Adrenal gland (tissue), 5 donors: ENCODE measurements at regions not wholly inside any gene's neighbourhood (a gene's known extent, or its start where the extent isn't known, plus 50 kb on each side); places are given as distances from the start of the nearest gene placed in this dataset.

Source experiments
- POLR2A ChIP-seq, 2 donors: fragments of 450-650 bp; IDR thresholded peaks; one replicate each; pipeline ENCODE4 v1.6.1; 2017; ENCODE audit warnings: antibody characterized with exemption in 2 of 2, mild to moderate bottlenecking in 2 of 2, moderate library complexity in 1 of 2
- TF ChIP-seq, protein P1 (sequence below), 6 experiments: fragments of 450-650 bp in 4 of 6; fragments of 200-600 bp in 2 of 6; sonication (generic) in 1 of 6; IDR thresholded peaks; 1 replicate in 5 of 6; 2 replicates in 1 of 6; pipeline versions ENCODE4 v1.5.1 to v1.8.0; 2016 to 2021; ENCODE audit warnings: antibody characterized with exemption in 6 of 6, mild to moderate bottlenecking in 2 of 6, moderate library complexity in 1 of 6
- donor health status: DM: no; HTN: no; CAD: no.

- no peak for TF ChIP-seq POLR2A (IDR thresholded peaks at IDR 0.05)
- TF ChIP-seq, protein P1, sequence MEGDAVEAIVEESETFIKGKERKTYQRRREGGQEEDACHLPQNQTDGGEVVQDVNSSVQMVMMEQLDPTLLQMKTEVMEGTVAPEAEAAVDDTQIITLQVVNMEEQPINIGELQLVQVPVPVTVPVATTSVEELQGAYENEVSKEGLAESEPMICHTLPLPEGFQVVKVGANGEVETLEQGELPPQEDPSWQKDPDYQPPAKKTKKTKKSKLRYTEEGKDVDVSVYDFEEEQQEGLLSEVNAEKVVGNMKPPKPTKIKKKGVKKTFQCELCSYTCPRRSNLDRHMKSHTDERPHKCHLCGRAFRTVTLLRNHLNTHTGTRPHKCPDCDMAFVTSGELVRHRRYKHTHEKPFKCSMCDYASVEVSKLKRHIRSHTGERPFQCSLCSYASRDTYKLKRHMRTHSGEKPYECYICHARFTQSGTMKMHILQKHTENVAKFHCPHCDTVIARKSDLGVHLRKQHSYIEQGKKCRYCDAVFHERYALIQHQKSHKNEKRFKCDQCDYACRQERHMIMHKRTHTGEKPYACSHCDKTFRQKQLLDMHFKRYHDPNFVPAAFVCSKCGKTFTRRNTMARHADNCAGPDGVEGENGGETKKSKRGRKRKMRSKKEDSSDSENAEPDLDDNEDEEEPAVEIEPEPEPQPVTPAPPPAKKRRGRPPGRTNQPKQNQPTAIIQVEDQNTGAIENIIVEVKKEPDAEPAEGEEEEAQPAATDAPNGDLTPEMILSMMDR (IDR thresholded peaks at IDR 0.05): peak; percentile 48 to 89 (median 68)
Measured at GRCh38 chr12:130041983-130042812, 120.1 kb upstream of the FZD10 start.
